KBM-7 (cell line): ENCODE measurements at regions not wholly inside any gene's neighbourhood (a gene's known extent, or its start where the extent isn't known, plus 50 kb on each side); places are given as distances from the start of the nearest gene placed in this dataset.

Experiments used
- DNase-seq: peaks from one replicate; pipeline ENCODE4 v3.0.0-alpha.2; 2015
- in situ Hi-C: fragments of 300-500 bp; cut with MboI; formaldehyde crosslinking; loops from 2 replicates; pipeline ENCODE4 v1.14.3; 2020; ENCODE audit warnings: low sequenced_read_pairs, low pct_unique_long_range_greater_than_20kb, mixed read lengths

GRCh38 chr12:102562836-102563425 lies 82.6 kb upstream of the IGF1 start:
- in situ Hi-C loops = no loop called here
- no peak for DNase-seq

DNA sequence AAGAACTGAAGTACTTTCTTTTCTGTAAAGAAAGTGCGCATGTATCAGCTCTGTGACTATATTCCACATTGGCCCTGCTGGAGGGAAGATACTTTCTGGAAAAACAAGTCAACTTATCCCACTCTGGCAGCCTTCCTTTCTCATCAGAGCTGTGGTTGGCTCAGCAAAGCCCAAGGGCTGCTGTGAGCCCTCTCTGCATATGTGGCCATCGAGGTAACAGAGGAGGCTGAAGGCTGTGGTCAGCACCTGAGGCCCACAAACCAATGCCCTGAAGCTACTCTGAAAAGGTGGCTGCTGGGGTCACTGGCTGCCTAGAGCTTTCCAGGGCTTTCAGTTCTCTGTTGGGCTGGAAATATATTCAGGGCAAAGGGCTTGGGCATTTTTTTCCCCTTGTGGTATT lies 70.8 kb upstream of the IGF1 start:
- no peak for DNase-seq
- in situ Hi-C loops = no loop called here

- no peak for DNase-seq
- in situ Hi-C loops = no loop called here
These were observed 69.3 kb upstream of the IGF1 start for GRCh38 chr12:102549691-102550090.

- peak; percentile 11 for DNase-seq
- in situ Hi-C loops = no loop called here
These were observed 68.2 kb upstream of the IGF1 start for GRCh38 chr12:102548543-102548942.

GRCh38 chr12:102543494-102544485 lies 63.4 kb upstream of the IGF1 start:
- no peak for DNase-seq
- in situ Hi-C loops = no loop called here

DNA sequence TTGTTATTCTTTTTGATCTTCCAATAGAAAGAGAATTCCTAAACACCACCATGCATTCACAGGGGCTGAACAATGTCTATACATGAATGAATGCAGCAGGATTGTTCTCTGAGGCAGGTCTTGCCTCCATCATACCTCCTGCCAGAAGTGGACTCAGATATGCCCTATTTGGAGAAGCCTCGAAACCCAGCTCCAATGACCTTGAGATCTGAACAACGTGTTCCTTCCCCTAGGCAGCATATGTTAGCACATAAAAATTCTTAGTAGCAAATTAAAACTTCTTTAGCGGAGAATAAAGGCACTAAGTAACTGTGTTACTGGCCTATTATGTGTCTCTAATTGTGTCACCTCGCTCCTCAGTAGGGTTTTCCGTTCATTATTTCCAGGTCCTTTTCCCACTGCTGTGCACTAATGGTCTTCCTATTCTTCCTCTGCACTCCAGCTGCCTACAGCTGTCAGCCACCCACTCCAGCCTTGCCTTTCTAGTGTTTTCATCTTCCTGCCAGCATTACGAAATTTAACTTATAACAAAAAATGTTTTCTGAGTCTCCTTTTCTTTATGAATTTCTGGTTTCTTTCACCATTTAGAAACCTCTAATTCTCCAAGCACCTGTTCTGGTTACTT lies 62.6 kb upstream of the IGF1 start:
- no peak for DNase-seq
- in situ Hi-C loops = no loop called here

- in situ Hi-C loops = no loop called here
- no peak for DNase-seq
These were observed 60.5 kb upstream of the IGF1 start for GRCh38 chr12:102540815-102541385.

GRCh38 chr12:102539651-102540553 lies 59.5 kb upstream of the IGF1 start:
- DNase-seq = no peak
- in situ Hi-C loops = no loop called here

- in situ Hi-C loops = no loop called here
- no peak for DNase-seq
These were observed 54.9 kb upstream of the IGF1 start for GRCh38 chr12:102535306-102535705.

DNA sequence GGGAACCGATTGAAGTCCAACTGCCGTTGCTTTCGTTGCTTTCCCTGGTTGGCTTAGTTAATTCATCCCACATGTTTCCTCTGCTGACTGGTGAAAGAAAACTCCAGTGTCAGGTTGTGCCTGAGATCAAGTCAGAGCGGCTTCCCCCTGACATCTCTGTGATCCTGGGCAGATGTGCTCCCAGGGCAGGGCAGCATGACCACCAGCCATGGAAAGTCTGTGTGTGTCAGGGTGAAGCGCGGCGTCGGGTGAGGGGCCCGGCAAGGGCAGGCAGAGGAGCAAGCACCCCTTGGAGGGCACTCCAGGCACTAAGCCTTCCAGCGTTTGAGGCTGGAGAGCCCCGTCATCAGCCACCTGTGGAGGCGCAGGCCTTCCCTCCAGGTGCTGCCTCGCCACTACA lies 54.5 kb upstream of the IGF1 start:
- no peak for DNase-seq
- in situ Hi-C loops = no loop called here

DNA sequence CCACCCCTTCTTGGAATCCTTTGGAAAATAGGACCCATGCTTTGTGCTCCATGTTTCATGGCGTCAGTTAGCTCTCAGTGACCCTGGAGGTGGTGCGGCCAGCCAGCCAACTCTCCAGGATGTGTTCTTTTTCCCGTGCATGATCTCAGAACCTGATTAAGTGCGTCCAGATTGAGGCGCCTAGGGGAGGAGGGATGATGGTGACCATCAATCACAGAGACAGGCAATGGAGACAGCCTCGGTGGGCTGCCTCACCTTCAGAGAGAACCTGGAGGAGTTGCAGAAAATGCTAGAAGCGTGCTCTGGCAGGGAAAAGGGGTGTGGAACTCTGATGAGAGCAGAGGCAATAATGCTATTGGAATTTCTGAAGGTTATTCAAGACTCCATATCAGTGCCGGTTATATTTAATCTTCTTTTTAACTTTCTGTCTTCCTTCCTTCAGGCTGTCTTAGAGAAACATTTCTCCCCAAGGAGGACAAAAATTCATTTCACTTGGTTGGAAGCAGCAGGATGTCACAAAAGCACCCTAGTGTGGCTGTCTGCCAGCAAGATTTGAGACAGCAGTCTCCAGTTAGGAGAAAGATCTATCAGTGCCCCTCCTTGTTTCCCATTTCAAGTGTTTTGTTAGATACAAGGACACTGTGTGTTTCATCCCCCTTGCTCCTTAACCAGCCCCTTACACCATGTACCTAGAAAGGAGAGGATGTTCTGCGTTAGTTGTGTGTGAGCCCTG lies 53.3 kb upstream of the IGF1 start:
- in situ Hi-C loops = no loop called here
- DNase-seq = no peak
